Activated CD4-positive, alpha-beta T cell treated with anti-CD3 and anti-CD28 coated beads, Interleukin-2, amount 50 U/mL, for 24 hours (primary cell): ENCODE measurements at regions not wholly inside any gene's neighbourhood (a gene's known extent, or its start where the extent isn't known, plus 50 kb on each side); places are given as distances from the start of the nearest gene placed in this dataset.
"Not testable (repeated sequence)": the region's sequence is repeated elsewhere in the genome, so short reads cannot be mapped to it uniquely, and the experiment has no call there.

ENCODE experiments used
- DNase-seq, 2 donors: peaks; one replicate each; pipeline ENCODE4 v3.0.0-alpha.2; 2020; ENCODE audit warnings: low read depth in 1 of 2, low spot score in 1 of 2

GRCh38 chr4:102397056-102397455 is 51.8 kb upstream of the SLC39A8 start:
- DNase-seq: not testable (repeated sequence)

- no peak for DNase-seq
These were observed 53.7 kb upstream of the SLC39A8 start for GRCh38 chr4:102399021-102399420.

- DNase-seq: no peak
These were observed 55.6 kb upstream of the SLC39A8 start for GRCh38 chr4:102400898-102401297.

- DNase-seq: no peak
These were observed 56.9 kb upstream of the SLC39A8 start for GRCh38 chr4:102402223-102402622.

- DNase-seq: no peak
These were observed 57.8 kb upstream of the SLC39A8 start for GRCh38 chr4:102403116-102403515.

GRCh38 chr4:102404431-102404969 is 59.2 kb upstream of the SLC39A8 start:
- no peak for DNase-seq

GRCh38 chr4:102405821-102406401 is 60.6 kb upstream of the SLC39A8 start:
- DNase-seq: no peak

- DNase-seq: not testable (repeated sequence)
These were observed 65.6 kb upstream of the SLC39A8 start for GRCh38 chr4:102410884-102411283.

GRCh38 chr4:102411408-102411807 is 66.1 kb upstream of the SLC39A8 start:
- no peak for DNase-seq

- no peak for DNase-seq
These were observed 71.5 kb upstream of the SLC39A8 start for GRCh38 chr4:102416765-102417164.

GRCh38 chr4:102420563-102421398 is 75.5 kb upstream of the SLC39A8 start:
- DNase-seq: no peak

GRCh38 chr4:102422843-102423242 is 77.6 kb upstream of the SLC39A8 start:
- no peak for DNase-seq

- DNase-seq: no peak
These were observed 77.8 kb upstream of the NFKB1 start for GRCh38 chr4:102423375-102423774.

GRCh38 chr4:102427371-102427998 is 73.7 kb upstream of the NFKB1 start:
- DNase-seq: no peak

- DNase-seq: no peak
These were observed 73.0 kb upstream of the NFKB1 start for GRCh38 chr4:102428122-102428521.

GRCh38 chr4:102429553-102429952 is 71.6 kb upstream of the NFKB1 start:
- DNase-seq: no peak

GRCh38 chr4:102430461-102430910 is 70.7 kb upstream of the NFKB1 start:
- no peak for DNase-seq

GRCh38 chr4:102431608-102431961 is 69.6 kb upstream of the NFKB1 start:
- DNase-seq: no peak

- DNase-seq: no peak
These were observed 64.0 kb upstream of the NFKB1 start for GRCh38 chr4:102437111-102437510.

- DNase-seq: no peak
These were observed 62.5 kb upstream of the NFKB1 start for GRCh38 chr4:102438396-102439235.

- no peak for DNase-seq
These were observed 61.9 kb upstream of the NFKB1 start for GRCh38 chr4:102439236-102439614.
